ENCODE measurements at regions not wholly inside any gene's neighbourhood (a gene's known extent, or its start where the extent isn't known, plus 50 kb on each side); places are given as distances from the start of the nearest gene placed in this dataset.

- no peak for TF ChIP-seq CTCF (IDR thresholded peaks at IDR 0.05; ENCODE audit: insufficient read depth, low read length, missing control alignments)
- ChIA-PET CTCF (no interaction called here), POLR2A (no interaction called here)
- no peak overlapping the region for H3K4me3 ChIP-seq (ENCODE audit: low read depth, low read length)
- no peak for DNase-seq (ENCODE audit: low read depth, low spot score)
Observed at GRCh38 chr7:15753887-15754579, 67.5 kb upstream of the MEOX2 start.

DNA sequence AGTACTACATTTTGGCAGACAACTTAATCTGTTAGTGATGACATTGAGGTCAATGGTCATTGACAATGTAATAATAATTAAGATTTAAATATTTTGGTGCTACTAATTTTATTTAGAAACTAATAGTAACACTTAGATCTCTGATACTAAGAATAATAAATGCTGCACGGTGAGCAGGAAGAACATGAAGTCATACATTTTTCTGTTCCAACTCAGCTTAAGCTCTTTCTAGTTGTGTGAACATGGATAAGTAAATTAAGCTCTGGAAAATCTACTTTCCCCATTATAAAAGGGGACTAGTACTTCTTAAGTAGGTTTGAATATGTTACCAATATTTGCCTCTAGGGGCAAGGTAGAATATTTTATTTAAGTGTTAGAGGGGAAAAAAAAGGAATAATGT is 65.9 kb upstream of the MEOX2 start:
- H3K4me3 ChIP-seq (ENCODE audit: low read depth, low read length): no peak overlapping the region
- no peak for TF ChIP-seq CTCF (IDR thresholded peaks at IDR 0.05; ENCODE audit: insufficient read depth, low read length, missing control alignments)
- POLR2A ChIA-PET: no interaction called here
- CTCF ChIA-PET: interaction anchor here (1.8 kb wide), 1 partner anchor 31 kb away, joined by 6 read pairs; no protein-coding TSS in a partner anchor
- DNase-seq (ENCODE audit: low read depth, low spot score): no peak

GRCh38 chr7:15751191-15751701 is 64.8 kb upstream of the MEOX2 start:
- POLR2A ChIA-PET: no interaction called here
- H3K4me3 ChIP-seq (ENCODE audit: low read depth, low read length): no peak overlapping the region
- CTCF ChIA-PET: interaction anchor here (1.8 kb wide), 1 partner anchor 30 kb away, joined by 6 read pairs; no protein-coding TSS in a partner anchor
- TF ChIP-seq CTCF (IDR thresholded peaks at IDR 0.05; ENCODE audit: insufficient read depth, low read length, missing control alignments): no peak
- DNase-seq (ENCODE audit: low read depth, low spot score): no peak

DNA sequence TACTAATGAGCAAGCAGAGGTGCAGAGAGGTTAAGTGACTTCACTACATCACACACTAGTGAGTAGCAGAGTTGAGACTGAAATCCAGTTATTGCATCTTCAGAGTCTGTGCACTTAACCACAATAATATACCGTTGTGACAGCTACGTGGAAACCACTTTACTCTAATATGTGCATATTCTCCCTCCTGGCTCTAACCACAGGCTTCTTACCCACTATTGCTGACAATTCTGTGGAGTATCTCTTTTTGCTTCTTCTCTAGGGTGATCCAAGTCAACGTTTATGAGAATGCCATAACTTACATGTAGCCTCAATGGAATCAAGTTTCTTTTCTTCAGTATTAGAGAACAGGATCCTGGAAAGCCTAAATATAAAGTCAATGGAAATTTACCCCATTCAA is 64.2 kb upstream of the MEOX2 start:
- no peak overlapping the region for H3K4me3 ChIP-seq (ENCODE audit: low read depth, low read length)
- no peak for DNase-seq (ENCODE audit: low read depth, low spot score)
- CTCF ChIA-PET: no interaction called here
- TF ChIP-seq CTCF (IDR thresholded peaks at IDR 0.05; ENCODE audit: insufficient read depth, low read length, missing control alignments): no peak
- POLR2A ChIA-PET: no interaction called here

- ChIA-PET POLR2A (no interaction called here), CTCF (interaction anchor here (0.6 kb wide), 1 partner anchor 15 kb away, joined by 3 read pairs; no protein-coding TSS in a partner anchor)
- no peak for TF ChIP-seq CTCF (IDR thresholded peaks at IDR 0.05; ENCODE audit: insufficient read depth, low read length, missing control alignments)
Observed at GRCh38 chr7:15749631-15750030, 63.1 kb upstream of the MEOX2 start.

GRCh38 chr7:15747712-15748111 is 61.2 kb upstream of the MEOX2 start:
- no peak for TF ChIP-seq CTCF (IDR thresholded peaks at IDR 0.05; ENCODE audit: insufficient read depth, low read length, missing control alignments)
- ChIA-PET POLR2A (no interaction called here), CTCF (interaction anchor here (2.2 kb wide), 1 partner anchor 27 kb away, joined by 12 read pairs; no protein-coding TSS in a partner anchor)
- DNase-seq (ENCODE audit: low read depth, low spot score): no peak
- H3K4me3 ChIP-seq (ENCODE audit: low read depth, low read length): no peak overlapping the region

More at GRCh38 chr7:15749631-15750030, 63.1 kb upstream of the MEOX2 start:
- DNase-seq (ENCODE audit: low read depth, low spot score): no peak
- H3K4me3 ChIP-seq (ENCODE audit: low read depth, low read length): no peak overlapping the region
